ENCODE measurements at regions not wholly inside any gene's neighbourhood (a gene's known extent, or its start where the extent isn't known, plus 50 kb on each side); places are given as distances from the start of the nearest gene placed in this dataset.

DNA sequence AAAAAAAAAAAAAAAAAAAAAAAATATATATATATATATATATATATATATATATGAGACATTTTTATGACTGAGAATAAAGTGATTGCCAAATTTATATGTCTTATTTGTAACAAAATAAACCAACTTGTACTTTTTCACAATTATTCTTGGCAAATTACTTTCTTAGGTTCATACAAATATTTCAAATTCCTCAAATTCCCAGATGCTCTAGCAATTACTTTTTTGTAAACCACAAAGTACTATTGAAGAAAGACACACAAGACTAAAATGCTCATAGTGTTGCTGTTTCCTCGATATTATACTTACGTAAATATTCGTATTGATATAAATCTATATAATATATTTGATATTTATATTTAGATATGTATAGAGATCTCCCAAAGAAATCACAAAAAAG, 390.0 kb downstream of the FAT4 start:
- no peaks in the 10 kb centered on the region for H3K36me3 ChIP-seq
- H3K9me3 ChIP-seq, result no peaks in the 10 kb centered on the region
- TF ChIP-seq POLR2A (IDR thresholded peaks at IDR 0.05) (no peak), EP300 (IDR thresholded peaks at IDR 0.05) (no peak), POLR2AphosphoS5 (IDR thresholded peaks at IDR 0.05) (no peak)
- TF ChIP-seq, protein P1, sequence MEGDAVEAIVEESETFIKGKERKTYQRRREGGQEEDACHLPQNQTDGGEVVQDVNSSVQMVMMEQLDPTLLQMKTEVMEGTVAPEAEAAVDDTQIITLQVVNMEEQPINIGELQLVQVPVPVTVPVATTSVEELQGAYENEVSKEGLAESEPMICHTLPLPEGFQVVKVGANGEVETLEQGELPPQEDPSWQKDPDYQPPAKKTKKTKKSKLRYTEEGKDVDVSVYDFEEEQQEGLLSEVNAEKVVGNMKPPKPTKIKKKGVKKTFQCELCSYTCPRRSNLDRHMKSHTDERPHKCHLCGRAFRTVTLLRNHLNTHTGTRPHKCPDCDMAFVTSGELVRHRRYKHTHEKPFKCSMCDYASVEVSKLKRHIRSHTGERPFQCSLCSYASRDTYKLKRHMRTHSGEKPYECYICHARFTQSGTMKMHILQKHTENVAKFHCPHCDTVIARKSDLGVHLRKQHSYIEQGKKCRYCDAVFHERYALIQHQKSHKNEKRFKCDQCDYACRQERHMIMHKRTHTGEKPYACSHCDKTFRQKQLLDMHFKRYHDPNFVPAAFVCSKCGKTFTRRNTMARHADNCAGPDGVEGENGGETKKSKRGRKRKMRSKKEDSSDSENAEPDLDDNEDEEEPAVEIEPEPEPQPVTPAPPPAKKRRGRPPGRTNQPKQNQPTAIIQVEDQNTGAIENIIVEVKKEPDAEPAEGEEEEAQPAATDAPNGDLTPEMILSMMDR (IDR thresholded peaks at IDR 0.05), result no peak
- no peaks in the 10 kb centered on the region for H3K27me3 ChIP-seq
- no peak overlapping the region for H3K4me3 ChIP-seq
- H3K4me1 ChIP-seq, result no peaks in the 10 kb centered on the region
- 60 to 71% methylated on average over 3 of the region's 3 CpGs for WGBS, 2 donors
- intact Hi-C loops (cut with DNase I), result no loop called here
- no peak overlapping the region for H3K27ac ChIP-seq
- no peak for DNase-seq

DNA sequence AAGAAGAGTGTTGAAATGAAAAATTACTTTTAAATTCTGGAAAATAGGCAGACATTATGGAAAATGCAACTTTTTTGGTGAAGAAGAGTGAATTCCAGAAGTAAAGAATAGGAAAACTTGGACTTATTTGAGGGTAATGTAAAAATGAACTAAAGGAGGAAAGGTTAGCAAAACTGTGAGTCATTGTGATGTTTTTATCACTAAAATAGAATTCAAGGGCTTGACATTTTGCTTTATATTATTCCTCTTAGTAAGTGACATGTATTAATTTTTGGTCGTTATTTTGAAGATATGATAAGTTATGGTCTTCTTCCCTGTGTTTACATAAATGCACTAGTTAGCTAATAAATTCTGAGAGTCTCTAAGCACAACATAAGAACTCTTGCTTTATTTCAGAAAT, 390.9 kb downstream of the FAT4 start:
- H3K27me3 ChIP-seq, result no peaks in the 10 kb centered on the region
- TF ChIP-seq POLR2AphosphoS5 (IDR thresholded peaks at IDR 0.05), result no peak
- TF ChIP-seq POLR2A (IDR thresholded peaks at IDR 0.05), result no peak
- no peaks in the 10 kb centered on the region for H3K4me1 ChIP-seq
- H3K27ac ChIP-seq, result no peak overlapping the region
- no peak overlapping the region for H3K4me3 ChIP-seq
- no peaks in the 10 kb centered on the region for H3K9me3 ChIP-seq
- DNase-seq, result no peak
- intact Hi-C loops (cut with DNase I), result no loop called here
- H3K36me3 ChIP-seq, result no peaks in the 10 kb centered on the region
- 57 to 68% methylated on average over 1 of the region's 1 CpG for WGBS, 2 donors

DNA sequence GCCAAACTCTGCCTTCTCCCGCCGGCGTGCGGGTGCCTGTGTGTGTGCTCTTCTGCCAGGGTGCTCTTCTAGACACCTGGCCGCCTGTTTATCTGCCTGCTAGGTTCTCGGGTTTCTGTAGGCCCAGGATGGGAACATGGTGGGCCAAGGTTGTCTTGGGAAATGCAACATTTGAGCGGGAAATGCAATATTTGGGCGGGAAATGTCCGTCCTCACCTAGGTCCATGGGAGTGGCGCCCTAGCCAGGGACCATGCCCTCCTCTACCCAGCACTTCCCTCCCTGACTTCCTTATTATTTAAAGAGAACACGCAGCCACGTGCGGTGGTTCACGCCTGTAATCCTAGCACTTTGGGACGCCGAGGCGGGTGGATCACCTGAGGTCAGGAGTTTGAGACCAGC, 392.6 kb downstream of the FAT4 start:
- intact Hi-C loops (cut with DNase I), result no loop called here
- no peak for DNase-seq
- Histone ChIP-seq H3K27ac (no peak overlapping the region), H3K27me3 (no peaks in the 10 kb centered on the region), H3K9me3 (no peaks in the 10 kb centered on the region), H3K36me3 (no peaks in the 10 kb centered on the region), H3K4me1 (no peaks in the 10 kb centered on the region), H3K4me3 (no peak overlapping the region)
- 93 to 97% methylated on average over 17 of the region's 17 CpGs for WGBS, 2 donors
- TF ChIP-seq EP300 (IDR thresholded peaks at IDR 0.05) (no peak), POLR2A (IDR thresholded peaks at IDR 0.05) (no peak), POLR2AphosphoS5 (IDR thresholded peaks at IDR 0.05) (no peak)
- TF ChIP-seq, protein P1 (IDR thresholded peaks at IDR 0.05), result no peak

DNA sequence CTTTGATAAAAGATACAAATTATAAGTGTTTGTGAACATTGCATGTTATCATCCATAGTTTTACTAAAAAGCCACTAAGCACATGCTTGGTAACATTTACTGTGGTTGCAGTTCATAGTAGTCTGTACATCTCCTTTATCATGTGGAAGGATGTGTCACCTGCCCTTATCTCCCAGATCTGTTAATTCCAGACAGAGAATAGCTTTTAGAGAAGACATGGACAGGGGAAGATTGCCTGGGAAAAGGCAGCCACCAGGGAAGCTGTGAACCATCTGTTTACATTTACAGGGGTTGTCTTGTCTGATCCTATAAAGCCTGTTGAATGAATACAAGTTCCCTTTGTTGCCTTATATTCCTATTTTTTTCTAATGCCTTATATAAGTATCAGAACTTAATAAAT, 396.0 kb downstream of the FAT4 start:
- TF ChIP-seq POLR2A (IDR thresholded peaks at IDR 0.05), result no peak
- TF ChIP-seq, protein P1 (IDR thresholded peaks at IDR 0.05), result no peak
- no peak for TF ChIP-seq EP300 (IDR thresholded peaks at IDR 0.05)
- TF ChIP-seq POLR2AphosphoS5 (IDR thresholded peaks at IDR 0.05), result no peak
- no peak overlapping the region for H3K4me3 ChIP-seq
- H3K36me3 ChIP-seq, result no peaks in the 10 kb centered on the region
- intact Hi-C loops (cut with DNase I), result no loop called here
- no peaks in the 10 kb centered on the region for H3K27me3 ChIP-seq
- no peaks in the 10 kb centered on the region for H3K9me3 ChIP-seq
- no peak for DNase-seq
- no peak overlapping the region for H3K27ac ChIP-seq
- H3K4me1 ChIP-seq, result no peaks in the 10 kb centered on the region

DNA sequence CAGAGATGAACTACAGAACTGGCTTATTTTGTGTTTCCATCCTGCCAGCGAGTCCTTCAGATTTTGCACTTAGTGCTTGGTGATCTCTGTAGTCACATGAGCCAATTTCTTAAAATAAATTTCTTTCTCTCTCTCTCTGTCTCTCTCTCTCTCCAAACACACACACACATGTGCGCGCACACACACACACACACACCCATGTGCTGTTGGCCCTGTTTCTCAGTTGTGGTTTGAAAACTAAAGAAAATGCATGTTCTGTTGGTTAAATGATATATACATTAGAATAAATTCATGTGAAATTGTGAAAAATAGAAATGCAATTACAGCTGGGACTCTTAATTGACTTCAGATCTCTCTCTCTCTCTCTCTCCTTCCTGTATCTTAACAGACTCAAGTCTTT, 399.3 kb downstream of the FAT4 start:
- WGBS, 2 donors, result 83 to 92% methylated on average over 3 of the region's 3 CpGs
- TF ChIP-seq POLR2AphosphoS5 (IDR thresholded peaks at IDR 0.05), result no peak
- TF ChIP-seq, protein P1 (IDR thresholded peaks at IDR 0.05), result no peak
- TF ChIP-seq EP300 (IDR thresholded peaks at IDR 0.05), result no peak
- TF ChIP-seq POLR2A (IDR thresholded peaks at IDR 0.05), result no peak

More for the DNA sequence above, 399.3 kb downstream of the FAT4 start:
- intact Hi-C loops (cut with DNase I), result no loop called here
- Histone ChIP-seq H3K27ac (no peak overlapping the region), H3K4me1 (no peaks in the 10 kb centered on the region), H3K36me3 (no peaks in the 10 kb centered on the region), H3K9me3 (peaks cover 0 to 5% (median 0%) of the 10 kb centered on the region in 4 donors), H3K4me3 (no peak overlapping the region), H3K27me3 (no peaks in the 10 kb centered on the region)
- no peak for DNase-seq
